Neural crest cell (in vitro differentiated cells): ENCODE measurements at regions not wholly inside any gene's neighbourhood (a gene's known extent, or its start where the extent isn't known, plus 50 kb on each side); places are given as distances from the start of the nearest gene placed in this dataset.
A peak's percentile ranks its signal among the peaks of the same experiment; 100 is the strongest.

Experiments used
- DNase-seq: peaks from one replicate; pipeline ENCODE4 v3.0.0; 2021; ENCODE audit warnings: low read depth, mixed read lengths, low spot score
- H3K27ac Mint-ChIP-seq: one replicate; pipeline ENCODE4 v1.8.0; 2021; ENCODE audit warnings: mild to moderate bottlenecking, mixed read lengths; ENCODE audit not compliant: unreplicated experiment
- H3K27me3 Mint-ChIP-seq: 2 replicates; pipeline ENCODE4 v1.8.0; 2021; ENCODE audit warnings: low read depth, mild to moderate bottlenecking, mixed read lengths
- H3K36me3 Mint-ChIP-seq: 2 replicates; pipeline ENCODE4 v1.8.0; 2021; ENCODE audit warnings: low read depth, mild to moderate bottlenecking, mixed read lengths
- H3K4me1 Mint-ChIP-seq: 2 replicates; pipeline ENCODE4 v1.8.0; 2021; ENCODE audit warnings: mixed read lengths
- H3K4me3 Mint-ChIP-seq: one replicate; pipeline ENCODE4 v1.8.0; 2021; ENCODE audit warnings: mild to moderate bottlenecking, mixed read lengths
- H3K9me3 Mint-ChIP-seq: 2 replicates; pipeline ENCODE4 v1.8.0; 2021; ENCODE audit warnings: mixed read lengths
- TF ChIP-seq, protein P1 (sequence below): fragments of 200-600 bp; sonication (generic); conservative IDR thresholded peaks from 2 replicates; pipeline ENCODE4 v1.5.0; 2021; ENCODE audit warnings: antibody characterized with exemption, mild to moderate bottlenecking

DNA sequence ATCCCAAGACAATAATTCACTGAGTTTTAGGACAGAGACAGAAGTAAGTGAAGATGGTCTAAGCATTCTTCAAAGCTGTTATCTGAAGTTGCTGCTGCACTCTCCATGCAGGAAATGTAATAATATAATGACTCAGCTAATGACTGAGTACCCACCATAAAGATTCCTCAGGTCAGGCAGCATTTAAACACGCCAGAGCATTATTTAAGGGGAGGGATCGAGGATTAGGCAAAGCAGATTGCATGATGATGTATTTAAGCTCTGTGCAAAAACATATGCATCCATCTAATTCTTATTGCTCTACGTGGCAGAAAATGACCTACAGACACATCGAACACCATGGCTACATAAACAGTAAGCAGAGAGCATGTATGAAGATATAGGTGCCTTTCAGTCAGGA lies 216.4 kb downstream of the UNC5CL start:
- Mint-ChIP-seq H3K9me3 (no peaks in the 10 kb centered on the region), H3K27ac (no peak overlapping the region), H3K36me3 (no peaks in the 10 kb centered on the region), H3K4me3 (no peak overlapping the region), H3K27me3 (peaks cover 8% of the 10 kb centered on the region), H3K4me1 (peaks cover 3% of the 10 kb centered on the region)
- no peak for DNase-seq
- TF ChIP-seq, protein P1, sequence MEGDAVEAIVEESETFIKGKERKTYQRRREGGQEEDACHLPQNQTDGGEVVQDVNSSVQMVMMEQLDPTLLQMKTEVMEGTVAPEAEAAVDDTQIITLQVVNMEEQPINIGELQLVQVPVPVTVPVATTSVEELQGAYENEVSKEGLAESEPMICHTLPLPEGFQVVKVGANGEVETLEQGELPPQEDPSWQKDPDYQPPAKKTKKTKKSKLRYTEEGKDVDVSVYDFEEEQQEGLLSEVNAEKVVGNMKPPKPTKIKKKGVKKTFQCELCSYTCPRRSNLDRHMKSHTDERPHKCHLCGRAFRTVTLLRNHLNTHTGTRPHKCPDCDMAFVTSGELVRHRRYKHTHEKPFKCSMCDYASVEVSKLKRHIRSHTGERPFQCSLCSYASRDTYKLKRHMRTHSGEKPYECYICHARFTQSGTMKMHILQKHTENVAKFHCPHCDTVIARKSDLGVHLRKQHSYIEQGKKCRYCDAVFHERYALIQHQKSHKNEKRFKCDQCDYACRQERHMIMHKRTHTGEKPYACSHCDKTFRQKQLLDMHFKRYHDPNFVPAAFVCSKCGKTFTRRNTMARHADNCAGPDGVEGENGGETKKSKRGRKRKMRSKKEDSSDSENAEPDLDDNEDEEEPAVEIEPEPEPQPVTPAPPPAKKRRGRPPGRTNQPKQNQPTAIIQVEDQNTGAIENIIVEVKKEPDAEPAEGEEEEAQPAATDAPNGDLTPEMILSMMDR, result no peak

DNA sequence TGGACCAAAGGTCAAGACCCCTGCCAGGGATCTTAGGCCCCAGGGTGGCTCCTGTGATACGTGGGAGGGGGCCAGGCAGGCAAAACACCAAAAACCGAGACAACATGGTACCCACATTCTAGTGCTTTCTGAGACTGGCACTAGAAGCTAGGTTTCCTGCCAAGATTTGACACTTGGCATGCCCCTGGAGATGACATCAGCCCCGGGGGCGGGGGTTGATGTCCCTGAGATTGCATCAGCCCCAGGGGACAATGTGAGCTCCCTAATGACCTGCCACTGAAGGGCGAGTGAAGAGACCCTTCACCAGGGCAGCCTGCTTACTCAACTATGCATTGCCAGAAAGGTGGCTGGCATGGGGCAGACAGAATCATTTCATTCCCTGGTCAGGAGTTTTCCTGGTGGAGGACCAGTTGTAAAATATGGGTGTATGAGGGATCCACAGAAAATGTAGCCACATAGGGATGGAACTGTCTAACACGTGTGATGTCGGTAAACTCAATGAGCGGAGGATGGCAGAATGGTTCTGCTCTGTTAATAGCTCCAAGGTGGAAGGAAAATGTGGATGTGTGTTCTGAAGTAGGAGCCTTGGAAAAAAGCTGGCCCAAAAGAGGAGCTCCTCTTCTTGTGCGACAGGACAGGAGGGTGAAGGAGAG lies 219.7 kb downstream of the UNC5CL start:
- H3K9me3 Mint-ChIP-seq, result no peaks in the 10 kb centered on the region
- H3K27ac Mint-ChIP-seq, result peak overlapping the region; percentile 75
- no peaks in the 10 kb centered on the region for H3K36me3 Mint-ChIP-seq
- DNase-seq, result no peak
- H3K4me1 Mint-ChIP-seq, result peaks cover 3% of the 10 kb centered on the region
- H3K4me3 Mint-ChIP-seq, result no peak overlapping the region
- TF ChIP-seq, protein P1, result no peak
- peaks cover 2% of the 10 kb centered on the region for H3K27me3 Mint-ChIP-seq

DNA sequence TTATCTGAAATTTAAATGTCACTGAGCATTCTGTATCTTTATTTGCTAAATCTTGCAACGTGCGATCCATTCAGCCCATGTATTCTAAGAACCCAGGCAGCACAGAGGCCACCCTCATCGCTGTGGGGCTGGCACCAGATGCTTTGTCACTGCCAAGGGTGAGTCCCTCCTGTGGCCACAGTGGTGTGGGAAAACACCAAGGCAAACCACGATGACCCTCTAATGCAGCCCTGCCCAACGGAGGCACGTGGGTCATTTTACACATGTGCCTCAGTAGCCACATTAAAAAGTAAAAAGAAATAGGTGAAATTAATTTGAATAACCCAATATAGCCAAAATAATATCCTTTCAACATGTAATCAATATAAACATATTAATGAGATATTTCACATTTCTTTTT lies 221.7 kb downstream of the UNC5CL start:
- peaks cover 3% of the 10 kb centered on the region for H3K4me1 Mint-ChIP-seq
- H3K27ac Mint-ChIP-seq, result no peak overlapping the region
- no peaks in the 10 kb centered on the region for H3K27me3 Mint-ChIP-seq
- no peak overlapping the region for H3K4me3 Mint-ChIP-seq
- no peaks in the 10 kb centered on the region for H3K36me3 Mint-ChIP-seq
- H3K9me3 Mint-ChIP-seq, result no peaks in the 10 kb centered on the region
- TF ChIP-seq, protein P1, result no peak
- no peak for DNase-seq

DNA sequence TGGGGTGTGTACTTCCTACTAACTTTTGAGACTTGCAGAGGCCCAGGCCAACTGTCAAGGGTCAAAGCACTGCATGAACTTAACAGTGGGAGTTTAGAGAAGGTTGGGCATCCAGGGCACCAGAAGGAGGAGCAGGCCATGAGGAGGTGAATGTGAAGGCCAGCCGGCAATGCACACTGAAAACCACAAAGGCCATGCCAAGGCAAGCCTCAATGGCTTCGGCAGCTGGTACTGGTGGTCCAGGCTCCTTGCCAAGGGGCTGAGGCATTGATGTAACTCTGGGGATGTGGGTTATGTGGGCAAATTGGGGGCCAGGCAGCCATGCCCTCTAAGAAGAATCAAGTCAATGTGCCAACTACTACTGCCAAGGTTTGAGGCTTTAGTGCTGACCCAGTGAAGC lies 222.4 kb downstream of the UNC5CL start:
- no peak for DNase-seq
- Mint-ChIP-seq H3K4me1 (peaks cover 3% of the 10 kb centered on the region), H3K27me3 (no peaks in the 10 kb centered on the region), H3K9me3 (no peaks in the 10 kb centered on the region), H3K27ac (no peak overlapping the region), H3K36me3 (no peaks in the 10 kb centered on the region), H3K4me3 (no peak overlapping the region)
- TF ChIP-seq, protein P1, result no peak

DNA sequence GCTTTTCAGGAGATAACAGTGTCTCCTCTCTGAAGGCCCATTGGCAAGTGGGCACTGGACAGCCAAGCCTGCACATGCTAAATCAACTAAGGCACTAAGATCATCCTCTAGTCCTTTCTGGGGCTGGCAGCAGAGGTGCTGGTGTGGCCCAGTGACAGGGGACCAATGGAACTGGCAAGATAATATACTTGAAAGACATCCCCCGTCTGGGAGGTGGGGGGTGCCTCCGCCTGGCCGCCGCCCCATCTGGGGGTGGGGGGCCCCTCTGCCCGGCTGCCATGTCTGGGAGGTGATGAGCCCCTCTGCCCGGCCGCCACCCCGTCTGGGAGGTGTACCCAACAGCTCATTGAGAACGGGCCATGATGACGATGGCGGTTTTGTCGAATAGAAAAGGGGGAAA lies 223.3 kb downstream of the UNC5CL start:
- no peaks in the 10 kb centered on the region for H3K27me3 Mint-ChIP-seq
- H3K4me3 Mint-ChIP-seq, result no peak overlapping the region
- H3K9me3 Mint-ChIP-seq, result no peaks in the 10 kb centered on the region
- peaks cover 3% of the 10 kb centered on the region for H3K4me1 Mint-ChIP-seq
- H3K36me3 Mint-ChIP-seq, result no peaks in the 10 kb centered on the region
- TF ChIP-seq, protein P1, result no peak
- DNase-seq, result no peak
- no peak overlapping the region for H3K27ac Mint-ChIP-seq

DNA sequence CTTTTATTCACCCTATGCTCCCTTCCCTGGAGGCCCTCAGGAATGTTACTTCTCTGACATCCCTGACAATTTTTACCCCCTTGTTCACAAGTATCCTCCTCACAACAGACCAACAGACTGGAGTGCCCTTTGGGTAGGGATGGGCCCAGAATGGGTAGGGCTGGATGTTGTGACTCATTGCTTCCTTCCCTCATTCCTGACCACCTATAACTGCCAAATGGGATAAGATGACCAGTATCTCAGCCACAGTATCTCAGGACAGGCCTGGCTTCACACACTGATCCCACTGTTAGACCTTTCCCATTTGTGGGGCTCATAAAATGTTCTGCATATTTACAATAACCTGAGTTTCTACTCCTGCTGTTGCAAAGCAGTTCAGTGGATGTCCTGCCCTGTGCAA lies 223.0 kb upstream of the LRFN2 start:
- Mint-ChIP-seq H3K9me3 (no peaks in the 10 kb centered on the region), H3K4me3 (no peak overlapping the region), H3K4me1 (no peaks in the 10 kb centered on the region), H3K27ac (no peak overlapping the region), H3K27me3 (no peaks in the 10 kb centered on the region), H3K36me3 (no peaks in the 10 kb centered on the region)
- TF ChIP-seq, protein P1, result no peak
- DNase-seq, result no peak
